IMR-90 (cell line): ENCODE measurements at regions not wholly inside any gene's neighbourhood (a gene's known extent, or its start where the extent isn't known, plus 50 kb on each side); places are given as distances from the start of the nearest gene placed in this dataset.

ENCODE experiments used
- BHLHE40 ChIP-seq: fragments of 150-350 bp; IDR thresholded peaks from 2 replicates; pipeline ENCODE4 v1.6.1; 2016; ENCODE audit warnings: mild to moderate bottlenecking, low read depth, low read length
- CEBPB ChIP-seq: IDR thresholded peaks from 2 replicates; pipeline ENCODE4 v1.6.1; 2012; ENCODE audit warnings: low read depth, low read length, improper control_type of control experiment
- CTCF ChIP-seq: conservative IDR thresholded peaks from 2 replicates; pipeline ENCODE4 v1.5.1; 2012; ENCODE audit warnings: mild to moderate bottlenecking, low read depth, low read length, improper control_type of control experiment
- ELK1 ChIP-seq: fragments of 150-350 bp; IDR thresholded peaks from 2 replicates; pipeline ENCODE4 v1.6.1; 2016; ENCODE audit warnings: low read depth, mild to moderate bottlenecking, low read length, moderate library complexity, borderline replicate concordance
- FOS ChIP-seq: fragments of 150-350 bp; IDR thresholded peaks from 2 replicates; pipeline ENCODE4 v1.6.1; 2016; ENCODE audit warnings: low read depth, low read length
- MAFK ChIP-seq: IDR thresholded peaks from 2 replicates; pipeline ENCODE4 v1.6.1; 2012; ENCODE audit warnings: low read depth, low read length, improper control_type of control experiment
- MXI1 ChIP-seq: IDR thresholded peaks from 2 replicates; pipeline ENCODE4 v1.6.1; 2012; ENCODE audit warnings: low read depth, mild to moderate bottlenecking, low read length, moderate library complexity, borderline replicate concordance
- NFE2L2 ChIP-seq: fragments of 150-350 bp; IDR thresholded peaks from 2 replicates; pipeline ENCODE4 v1.6.1; 2016; ENCODE audit warnings: low read depth, mild to moderate bottlenecking, low read length
- POLR2A ChIP-seq: IDR thresholded peaks from 2 replicates; pipeline ENCODE4 v1.6.1; 2012; ENCODE audit warnings: mild to moderate bottlenecking, low read depth, low read length
- RCOR1 ChIP-seq: IDR thresholded peaks from 2 replicates; pipeline ENCODE4 v1.6.1; 2012; ENCODE audit warnings: mild to moderate bottlenecking, low read length, improper control_type of control experiment; ENCODE audit not compliant: insufficient replicate concordance
- RFX5 ChIP-seq: IDR thresholded peaks from 2 replicates; pipeline ENCODE4 v1.8.0; 2012; ENCODE audit warnings: low read depth, mild to moderate bottlenecking, low read length, moderate library complexity
- SMC3 ChIP-seq: fragments of 150-350 bp; IDR thresholded peaks from 2 replicates; pipeline ENCODE4 v1.6.1; 2016; ENCODE audit warnings: low read depth, mild to moderate bottlenecking, antibody characterized with exemption, low read length, moderate library complexity
- USF2 ChIP-seq: fragments of 150-350 bp; IDR thresholded peaks from 2 replicates; pipeline ENCODE4 v1.6.1; 2017; ENCODE audit warnings: mild to moderate bottlenecking, antibody characterized with exemption, low read length, low read depth

GRCh38 chr21:38683222-38683621 is 122.5 kb upstream of the ETS2 start:
- TF ChIP-seq BHLHE40 = no peak
- TF ChIP-seq POLR2A = no peak
- no peak for TF ChIP-seq CTCF
- no peak for TF ChIP-seq RCOR1
- TF ChIP-seq MAFK = no peak
- no peak for TF ChIP-seq USF2
- TF ChIP-seq SMC3 = no peak
- TF ChIP-seq CEBPB = peak; percentile 85
- no peak for TF ChIP-seq FOS
- no peak for TF ChIP-seq MXI1
- TF ChIP-seq ELK1 = no peak
- no peak for TF ChIP-seq RFX5
- TF ChIP-seq NFE2L2 = no peak
